A549 (cell line): ENCODE measurements at regions not wholly inside any gene's neighbourhood (a gene's known extent, or its start where the extent isn't known, plus 50 kb on each side); places are given as distances from the start of the nearest gene placed in this dataset.

ENCODE experiments used
- BCL3 ChIP-seq: fragments of >200 bp; sonication (Bioruptor Twin); formaldehyde crosslinking; IDR thresholded peaks from 3 replicates; pipeline ENCODE4 v1.6.1; 2016
- BHLHE40 ChIP-seq: IDR thresholded peaks from 2 replicates; pipeline ENCODE4 v1.6.1; 2012; ENCODE audit warnings: low read depth, low read length, inconsistent platforms
- CTCF ChIP-seq: fragments of >200 bp; sonication (Bioruptor Twin); formaldehyde crosslinking; IDR thresholded peaks from 3 replicates; pipeline ENCODE4 v1.5.1; 2016
- EP300 ChIP-seq, 2 experiments: fragments of >200 bp; sonication (Bioruptor Twin); formaldehyde crosslinking; IDR thresholded peaks; 2 replicates in 1 of 2; 3 replicates in 1 of 2; pipeline ENCODE4 v1.6.1; 2016 to 2017
- HOXA7 ChIP-seq: fragments of 250-450 bp; sonication (Bioruptor Pico); IDR thresholded peaks from 2 replicates; pipeline ENCODE4 v1.5.0; 2020; ENCODE audit warnings: mild to moderate bottlenecking, moderate library complexity
- JUN ChIP-seq, 2 experiments: fragments of >200 bp; sonication (Bioruptor Twin); formaldehyde crosslinking; IDR thresholded peaks; 2 replicates in 1 of 2; 3 replicates in 1 of 2; pipeline ENCODE4 v1.6.1; 2016 to 2017
- JUNB ChIP-seq: fragments of >200 bp; sonication (Bioruptor Twin); formaldehyde crosslinking; IDR thresholded peaks from 2 replicates; pipeline ENCODE4 v1.6.1; 2016
- POLR2A ChIP-seq: IDR thresholded peaks from 2 replicates; pipeline ENCODE4 v1.6.1; 2012; ENCODE audit warnings: mild to moderate bottlenecking, low read length
- REST ChIP-seq: fragments of 200-600 bp; sonication (generic); IDR thresholded peaks from 2 replicates; pipeline ENCODE4 v1.6.1; 2016; ENCODE audit warnings: antibody characterized with exemption, mild to moderate bottlenecking, moderate library complexity
- RFX5 ChIP-seq: fragments of 450-650 bp; IDR thresholded peaks from 2 replicates; pipeline ENCODE4 v1.7.1; 2014; ENCODE audit warnings: antibody characterized with exemption, mild to moderate bottlenecking, moderate library complexity
- SMC3 ChIP-seq: fragments of >200 bp; sonication (Bioruptor Twin); formaldehyde crosslinking; IDR thresholded peaks from 3 replicates; pipeline ENCODE4 v1.6.1; 2018; ENCODE audit warnings: inconsistent platforms
- USF2 ChIP-seq: fragments of 450-650 bp; IDR thresholded peaks from 2 replicates; pipeline ENCODE4 v1.6.1; 2014; ENCODE audit warnings: antibody characterized with exemption
- ZSCAN20 ChIP-seq: fragments of 250-450 bp; sonication (Bioruptor Pico); IDR thresholded peaks from 2 replicates; pipeline ENCODE4 v1.8.0; 2022; ENCODE audit warnings: mild to moderate bottlenecking, moderate library complexity

- TF ChIP-seq POLR2A (no peak), CTCF (no peak), EP300 (IDR thresholded peaks at IDR 0.05) (no peak), REST (no peak), USF2 (no peak), SMC3 (no peak), JUNB (no peak), ZSCAN20 (CRISPR knock-in tag) (no peak), JUN (IDR thresholded peaks at IDR 0.05) (no peak), BHLHE40 (no peak), RFX5 (no peak), BCL3 (no peak), HOXA7 (CRISPR knock-in tag) (no peak)
These were observed 360.5 kb downstream of the SOX11 start for GRCh38 chr2:6052649-6053048.
